ENCODE measurements at regions not wholly inside any gene's neighbourhood (a gene's known extent, or its start where the extent isn't known, plus 50 kb on each side); places are given as distances from the start of the nearest gene placed in this dataset.

GRCh38 chr13:91199866-91200265, 147.6 kb upstream of the MIR17HG start:
- H3K36me3 ChIP-seq (ENCODE audit: insufficient read depth, low read length), result no peaks in the 10 kb centered on the region
- H3K9me3 ChIP-seq (ENCODE audit: low read depth, low read length), result peaks cover 2% of the 10 kb centered on the region
- DNase-seq (ENCODE audit: insufficient read length, low spot score, missing footprints), result no peak
- no peak overlapping the region for H2AFZ ChIP-seq (ENCODE audit: low read length)
- H3K79me2 ChIP-seq (ENCODE audit: insufficient read depth, low read length), result no peaks in the 10 kb centered on the region
- no peaks in the 10 kb centered on the region for H3K27me3 ChIP-seq (ENCODE audit: insufficient read depth, low read length)
- no peak overlapping the region for H3K27ac ChIP-seq (ENCODE audit: low read depth, low read length)
- no peaks in the 10 kb centered on the region for H4K20me1 ChIP-seq (ENCODE audit: insufficient read depth, low read length)
- H3K4me2 ChIP-seq (ENCODE audit: insufficient read depth, low read length), result no peak overlapping the region
- no peak overlapping the region for H3K4me3 ChIP-seq (ENCODE audit: insufficient read depth, low read length)
- H3K4me1 ChIP-seq (ENCODE audit: insufficient read depth, low read length), result no peaks in the 10 kb centered on the region
- TF ChIP-seq, protein P1, sequence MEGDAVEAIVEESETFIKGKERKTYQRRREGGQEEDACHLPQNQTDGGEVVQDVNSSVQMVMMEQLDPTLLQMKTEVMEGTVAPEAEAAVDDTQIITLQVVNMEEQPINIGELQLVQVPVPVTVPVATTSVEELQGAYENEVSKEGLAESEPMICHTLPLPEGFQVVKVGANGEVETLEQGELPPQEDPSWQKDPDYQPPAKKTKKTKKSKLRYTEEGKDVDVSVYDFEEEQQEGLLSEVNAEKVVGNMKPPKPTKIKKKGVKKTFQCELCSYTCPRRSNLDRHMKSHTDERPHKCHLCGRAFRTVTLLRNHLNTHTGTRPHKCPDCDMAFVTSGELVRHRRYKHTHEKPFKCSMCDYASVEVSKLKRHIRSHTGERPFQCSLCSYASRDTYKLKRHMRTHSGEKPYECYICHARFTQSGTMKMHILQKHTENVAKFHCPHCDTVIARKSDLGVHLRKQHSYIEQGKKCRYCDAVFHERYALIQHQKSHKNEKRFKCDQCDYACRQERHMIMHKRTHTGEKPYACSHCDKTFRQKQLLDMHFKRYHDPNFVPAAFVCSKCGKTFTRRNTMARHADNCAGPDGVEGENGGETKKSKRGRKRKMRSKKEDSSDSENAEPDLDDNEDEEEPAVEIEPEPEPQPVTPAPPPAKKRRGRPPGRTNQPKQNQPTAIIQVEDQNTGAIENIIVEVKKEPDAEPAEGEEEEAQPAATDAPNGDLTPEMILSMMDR (IDR thresholded peaks at IDR 0.05; ENCODE audit: extremely low read depth, low read depth, low read length), result no peak

DNA sequence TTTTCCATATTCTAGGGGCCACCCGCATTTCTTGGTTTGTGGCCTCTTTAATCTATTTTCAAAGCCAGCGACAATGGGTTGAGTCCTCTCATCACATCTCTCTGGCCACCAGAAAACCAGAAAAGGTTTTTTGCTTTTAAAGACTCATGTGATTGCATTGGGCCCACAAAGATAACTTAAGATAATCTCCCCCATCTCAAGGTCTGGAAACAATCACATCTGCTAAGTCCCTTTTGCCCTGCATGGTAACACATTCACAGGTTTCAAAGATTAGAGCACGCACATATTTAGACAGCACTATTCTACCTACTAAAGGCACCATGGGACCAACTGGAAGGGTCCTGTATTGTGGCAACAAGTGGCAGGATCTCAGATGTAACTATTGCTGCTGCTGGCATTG, 147.0 kb upstream of the MIR17HG start:
- H3K9me3 ChIP-seq (ENCODE audit: low read depth, low read length), result peaks cover 2% of the 10 kb centered on the region
- no peak for DNase-seq (ENCODE audit: insufficient read length, low spot score, missing footprints)

DNA sequence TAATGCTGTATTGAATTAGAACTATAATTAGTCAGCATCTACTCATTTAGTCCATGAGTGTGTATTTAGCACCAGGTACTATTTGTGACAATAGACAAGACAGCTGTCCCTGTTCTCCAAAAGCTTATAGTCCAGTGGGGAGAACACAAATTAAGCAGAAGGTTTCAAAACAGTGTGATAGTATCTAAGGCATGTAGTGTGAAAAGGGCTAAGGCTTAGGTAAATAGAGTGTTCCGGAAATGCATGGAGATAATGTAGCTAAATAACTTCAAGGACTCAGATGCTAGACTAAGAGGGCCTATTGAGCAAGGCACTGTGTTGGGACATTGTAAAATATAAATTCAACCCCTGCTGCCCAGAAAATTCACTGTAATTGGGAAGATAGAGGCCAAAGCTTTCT, 144.1 kb upstream of the MIR17HG start:
- Histone ChIP-seq H3K4me2 (ENCODE audit: insufficient read depth, low read length) (no peak overlapping the region), H3K4me3 (ENCODE audit: insufficient read depth, low read length) (no peak overlapping the region), H3K79me2 (ENCODE audit: insufficient read depth, low read length) (no peaks in the 10 kb centered on the region), H2AFZ (ENCODE audit: low read length) (no peak overlapping the region), H3K36me3 (ENCODE audit: insufficient read depth, low read length) (no peaks in the 10 kb centered on the region), H3K9me3 (ENCODE audit: low read depth, low read length) (peaks cover 2% of the 10 kb centered on the region), H3K27me3 (ENCODE audit: insufficient read depth, low read length) (no peaks in the 10 kb centered on the region), H3K4me1 (ENCODE audit: insufficient read depth, low read length) (no peaks in the 10 kb centered on the region), H3K27ac (ENCODE audit: low read depth, low read length) (no peak overlapping the region), H4K20me1 (ENCODE audit: insufficient read depth, low read length) (no peaks in the 10 kb centered on the region)
- no peak for DNase-seq (ENCODE audit: insufficient read length, low spot score, missing footprints)
- TF ChIP-seq, protein P1 (IDR thresholded peaks at IDR 0.05; ENCODE audit: extremely low read depth, low read depth, low read length), result no peak

More for the DNA sequence above, 147.0 kb upstream of the MIR17HG start:
- H2AFZ ChIP-seq (ENCODE audit: low read length), result no peak overlapping the region
- H3K36me3 ChIP-seq (ENCODE audit: insufficient read depth, low read length), result no peaks in the 10 kb centered on the region
- H3K4me2 ChIP-seq (ENCODE audit: insufficient read depth, low read length), result no peak overlapping the region
- no peaks in the 10 kb centered on the region for H3K27me3 ChIP-seq (ENCODE audit: insufficient read depth, low read length)
- no peaks in the 10 kb centered on the region for H3K4me1 ChIP-seq (ENCODE audit: insufficient read depth, low read length)
- H3K27ac ChIP-seq (ENCODE audit: low read depth, low read length), result no peak overlapping the region
- no peak overlapping the region for H3K4me3 ChIP-seq (ENCODE audit: insufficient read depth, low read length)
- no peaks in the 10 kb centered on the region for H3K79me2 ChIP-seq (ENCODE audit: insufficient read depth, low read length)
- H4K20me1 ChIP-seq (ENCODE audit: insufficient read depth, low read length), result no peaks in the 10 kb centered on the region
- TF ChIP-seq, protein P1 (IDR thresholded peaks at IDR 0.05; ENCODE audit: extremely low read depth, low read depth, low read length), result no peak

- TF ChIP-seq, protein P1 (IDR thresholded peaks at IDR 0.05; ENCODE audit: extremely low read depth, low read depth, low read length), result no peak
- no peaks in the 10 kb centered on the region for H4K20me1 ChIP-seq (ENCODE audit: insufficient read depth, low read length)
- no peaks in the 10 kb centered on the region for H3K9me3 ChIP-seq (ENCODE audit: low read depth, low read length)
- H3K79me2 ChIP-seq (ENCODE audit: insufficient read depth, low read length), result no peaks in the 10 kb centered on the region
- no peak overlapping the region for H3K4me3 ChIP-seq (ENCODE audit: insufficient read depth, low read length)
- H2AFZ ChIP-seq (ENCODE audit: low read length), result no peak overlapping the region
- DNase-seq (ENCODE audit: insufficient read length, low spot score, missing footprints), result no peak
- no peaks in the 10 kb centered on the region for H3K27me3 ChIP-seq (ENCODE audit: insufficient read depth, low read length)
- no peaks in the 10 kb centered on the region for H3K4me1 ChIP-seq (ENCODE audit: insufficient read depth, low read length)
- H3K4me2 ChIP-seq (ENCODE audit: insufficient read depth, low read length), result no peak overlapping the region
- no peaks in the 10 kb centered on the region for H3K36me3 ChIP-seq (ENCODE audit: insufficient read depth, low read length)
- H3K27ac ChIP-seq (ENCODE audit: low read depth, low read length), result no peak overlapping the region
These were observed 140.2 kb upstream of the MIR17HG start for GRCh38 chr13:91207261-91207660.

Data from osteoblast (primary cell).